SK-N-SH (cell line): ENCODE measurements at regions not wholly inside any gene's neighbourhood (a gene's known extent, or its start where the extent isn't known, plus 50 kb on each side); places are given as distances from the start of the nearest gene placed in this dataset.
"Not testable (repeated sequence)": the region's sequence is repeated elsewhere in the genome, so short reads cannot be mapped to it uniquely, and the experiment has no call there.

Source experiments
- CTCF ChIA-PET: fragments of 300-600, 350-600 bp; formaldehyde crosslinking; extraction: SDS; loops from one replicate; lab custom pipeline; 2021; lab: Yijun Ruan, JAX
- POLR2A ChIA-PET: fragments of 350-600 bp; sonication (Branson Sonifier 250); formaldehyde crosslinking; extraction: SDS; loops from one replicate; lab custom pipeline; 2020; ENCODE audit warnings: antibody characterized with exemption, inconsistent platforms; lab: Yijun Ruan, JAX
- DNase-seq: peaks from one replicate; pipeline ENCODE4 v3.0.0; 2012
- H2AFZ ChIP-seq: fragments of 200-600 bp; sonication (generic); 2 replicates; pipeline ENCODE4 v1.8.1; 2016; ENCODE audit warnings: antibody characterized with exemption, mild to moderate bottlenecking, low read depth
- H3F3A ChIP-seq: fragments of 200-600 bp; sonication (generic); replicated peaks from 2 replicates; pipeline ENCODE3; 2016; ENCODE audit warnings: antibody characterized with exemption, mild to moderate bottlenecking; ENCODE audit not compliant: insufficient read depth
- H3K27ac ChIP-seq, 2 experiments: fragments of 200-500 bp in 1 of 2; fragments of 200-600 bp in 1 of 2; sonication (Bioruptor generic) in 1 of 2; sonication (generic), shearing (Covaris generic) in 1 of 2; 2 replicates each; pipeline versions ENCODE4 v1.5.1 to v1.6.1; 2014 to 2016; ENCODE audit warnings: low read depth in 2 of 2, inconsistent platforms in 1 of 2, low read length in 1 of 2, mild to moderate bottlenecking in 1 of 2, mixed read lengths in 1 of 2
- H3K27me3 ChIP-seq: fragments of 200-600 bp; sonication (generic), shearing (Covaris generic); 2 replicates; pipeline ENCODE4 v1.6.1; 2016; ENCODE audit warnings: mixed run types; ENCODE audit not compliant: insufficient read depth
- H3K36me3 ChIP-seq, 2 experiments: fragments of 200-500 bp in 1 of 2; fragments of 200-600 bp in 1 of 2; sonication (Bioruptor generic) in 1 of 2; sonication (generic) in 1 of 2; replicated peaks in 1 of 2; 2 replicates each; pipeline versions ENCODE3 to v1.5.1; 2014 to 2016; ENCODE audit warnings: low read length in 1 of 2, mild to moderate bottlenecking in 1 of 2; ENCODE audit not compliant: insufficient read depth in 2 of 2, control insufficient read depth in 1 of 2
- H3K4me1 ChIP-seq, 2 experiments: fragments of 200-500 bp in 1 of 2; fragments of 200-600 bp in 1 of 2; sonication (Bioruptor generic) in 1 of 2; sonication (generic), shearing (Covaris generic) in 1 of 2; 2 replicates each; pipeline versions ENCODE4 v1.5.1 to v1.6.1; 2014 to 2016; ENCODE audit warnings: low read depth in 1 of 2, low read length in 1 of 2, mixed run types in 1 of 2; ENCODE audit not compliant: insufficient read depth in 2 of 2, control insufficient read depth in 1 of 2
- H3K4me2 ChIP-seq: fragments of 200-600 bp; sonication (generic), shearing (Covaris generic); 2 replicates; pipeline ENCODE4 v1.6.1; 2017; ENCODE audit warnings: mixed run types
- H3K4me3 ChIP-seq, 2 experiments: fragments of 200-500 bp in 1 of 2; fragments of 200-600 bp in 1 of 2; sonication (Bioruptor generic) in 1 of 2; sonication (generic), shearing (Covaris generic) in 1 of 2; 2 replicates each; pipeline versions ENCODE4 v1.5.1 to v1.8.1; 2014 to 2016; ENCODE audit warnings: low read depth in 2 of 2, inconsistent platforms in 1 of 2, low read length in 1 of 2, mild to moderate bottlenecking in 1 of 2, mixed read lengths in 1 of 2, moderate library complexity in 1 of 2
- H3K79me2 ChIP-seq: fragments of 200-600 bp; sonication (generic); 2 replicates; pipeline ENCODE4 v1.8.1; 2017; ENCODE audit warnings: mild to moderate bottlenecking; ENCODE audit not compliant: insufficient read depth
- H3K9ac ChIP-seq: fragments of 200-600 bp; sonication (generic); 2 replicates; pipeline ENCODE4 v1.6.1; 2017; ENCODE audit warnings: mixed run types
- H3K9me2 ChIP-seq: fragments of 200-600 bp; sonication (generic); 2 replicates; pipeline ENCODE4 v1.6.1; 2017; ENCODE audit warnings: mixed run types
- H3K9me3 ChIP-seq: fragments of 200-600 bp; sonication (generic); 2 replicates; pipeline ENCODE4 v1.6.1; 2017; ENCODE audit warnings: mixed run types, mild to moderate bottlenecking, moderate library complexity
- H4K20me1 ChIP-seq: fragments of 200-600 bp; sonication (generic); 2 replicates; pipeline ENCODE4 v1.6.1; 2017; ENCODE audit warnings: mild to moderate bottlenecking, mixed run types; ENCODE audit not compliant: insufficient read depth
- CTCF ChIP-seq: fragments of 200-600 bp; sonication (generic); IDR thresholded peaks from 2 replicates; pipeline ENCODE4 v1.6.1; 2017; ENCODE audit warnings: antibody characterized with exemption, mild to moderate bottlenecking, moderate library complexity
- EP300 ChIP-seq, 2 experiments: IDR thresholded peaks; 2 replicates each; pipeline versions ENCODE4 v1.4.0 to v1.6.1; 2012; ENCODE audit warnings: borderline replicate concordance in 1 of 2, low read depth in 1 of 2, low read length in 1 of 2
- FOXJ3 ChIP-seq: sonication (generic); formaldehyde crosslinking; IDR thresholded peaks from 2 replicates; pipeline ENCODE4 v1.5.1; 2020; ENCODE audit warnings: mild to moderate bottlenecking, missing genetic modification reagents
- GABPA ChIP-seq: IDR thresholded peaks from 2 replicates; pipeline ENCODE4 v1.4.0; 2012; ENCODE audit warnings: low read depth, mild to moderate bottlenecking
- GATA2 ChIP-seq: sonication (generic); formaldehyde crosslinking; IDR thresholded peaks from 2 replicates; pipeline ENCODE4 v1.5.0; 2020; ENCODE audit warnings: mild to moderate bottlenecking, missing genetic modification reagents
- IRF3 ChIP-seq: fragments of 150-350 bp; IDR thresholded peaks from 2 replicates; pipeline ENCODE4 v1.6.1; 2016; ENCODE audit warnings: mild to moderate bottlenecking, low read depth, low read length
- JUND ChIP-seq: IDR thresholded peaks from 2 replicates; pipeline ENCODE4 v1.4.0; 2012
- MAX ChIP-seq: IDR thresholded peaks from 2 replicates; pipeline ENCODE4 v1.4.0; 2012; ENCODE audit warnings: low read depth
- MXI1 ChIP-seq: IDR thresholded peaks from 2 replicates; pipeline ENCODE4 v1.6.1; 2012; ENCODE audit warnings: mild to moderate bottlenecking, low read depth, low read length, improper control_type of control experiment
- NFIC ChIP-seq: IDR thresholded peaks from 2 replicates; pipeline ENCODE4 v1.4.0; 2012; ENCODE audit warnings: borderline replicate concordance
- PBX3 ChIP-seq: IDR thresholded peaks from 2 replicates; pipeline ENCODE4; 2012
- POLR2AphosphoS5 ChIP-seq: IDR thresholded peaks from 2 replicates; pipeline ENCODE4 v1.6.1; 2012; ENCODE audit warnings: low read depth, low read length
- RCOR1 ChIP-seq: fragments of 150-350 bp; IDR thresholded peaks from 2 replicates; pipeline ENCODE4 v1.6.1; 2017; ENCODE audit warnings: antibody characterized with exemption, low read length
- RFX5 ChIP-seq: IDR thresholded peaks from 2 replicates; pipeline ENCODE4 v1.6.1; 2012; ENCODE audit warnings: mild to moderate bottlenecking, improper control_type of control experiment, low read length
- SMC3 ChIP-seq: IDR thresholded peaks from 2 replicates; pipeline ENCODE4 v1.6.1; 2012; ENCODE audit warnings: low read depth, low read length, improper control_type of control experiment
- TCF12 ChIP-seq: IDR thresholded peaks from 2 replicates; pipeline ENCODE4 v1.4.0; 2012
- USF2 ChIP-seq: fragments of 150-350 bp; IDR thresholded peaks from 2 replicates; pipeline ENCODE4 v1.6.1; 2017; ENCODE audit warnings: antibody characterized with exemption, low read length, low read depth, borderline replicate concordance
- YY1 ChIP-seq: IDR thresholded peaks from 2 replicates; pipeline ENCODE4 v1.4.0; 2012; ENCODE audit warnings: low read depth, mild to moderate bottlenecking
- WGBS: methylation state at CpG from one replicate; pipeline ENCODE4 v1.1.6; 2017; ENCODE audit warnings: low lambda C conversion rate; 5-methylcytosine and 5-hydroxymethylcytosine counted together

GRCh38 chr17:61539728-61540127 is 51.3 kb downstream of the NACA2 start:
- CTCF ChIA-PET, result interaction anchor here (1.4 kb wide), 1 partner anchor 124 kb away, joined by 3 read pairs; no protein-coding TSS in a partner anchor
- H3K4me1 ChIP-seq, H2AFZ ChIP-seq, H3K27me3 ChIP-seq, H3K36me3 ChIP-seq, H3K79me2 ChIP-seq, DNase-seq, H3K27ac ChIP-seq, POLR2A ChIA-PET, H3K4me2 ChIP-seq, H3K9ac ChIP-seq, H3F3A ChIP-seq, H3K9me2 ChIP-seq, H3K4me3 ChIP-seq, H4K20me1 ChIP-seq: not testable (repeated sequence)
- WGBS, result 69% methylated on average over 2 of the region's 2 CpGs
- peaks cover 12% of the 10 kb centered on the region; the same call in 1 of the 2 replicates for H3K9me3 ChIP-seq

GRCh38 chr17:61538480-61538879 is 52.5 kb downstream of the NACA2 start:
- Histone ChIP-seq H3K79me2 (no peaks in the 10 kb centered on the region), H3K4me3 (no peak overlapping the region), H2AFZ (no peak overlapping the region), H3K9ac (no peak overlapping the region), H3K27ac (no peak overlapping the region), H3K27me3 (no peaks in the 10 kb centered on the region), H4K20me1 (no peaks in the 10 kb centered on the region), H3F3A (no peaks in the 10 kb centered on the region), H3K4me2 (no peak overlapping the region), H3K9me3 (peaks cover 12% of the 10 kb centered on the region; the same call in 1 of the 2 replicates), H3K4me1 (no peaks in the 10 kb centered on the region), H3K9me2 (no peaks in the 10 kb centered on the region), H3K36me3 (no peaks in the 10 kb centered on the region)
- CTCF ChIA-PET, result interaction anchor here (1.4 kb wide), 1 partner anchor 12 kb away, joined by 4 read pairs; no protein-coding TSS in a partner anchor
- DNase-seq, result no peak
- TF ChIP-seq GATA2 (CRISPR knock-in tag) (no peak), MAX (no peak), POLR2AphosphoS5 (no peak), CTCF (no peak), JUND (no peak), RFX5 (no peak), IRF3 (no peak), TCF12 (no peak), NFIC (no peak), USF2 (no peak), SMC3 (no peak), GABPA (no peak), PBX3 (no peak), FOXJ3 (no peak), EP300 (IDR thresholded peaks at IDR 0.05; ENCODE audit: borderline replicate concordance in 1 of 2, low read depth in 1 of 2, low read length in 1 of 2) (no peak), RCOR1 (no peak), MXI1 (no peak), YY1 (no peak)
- POLR2A ChIA-PET, result no interaction called here
